HAP-1 (cell line): ENCODE measurements at regions not wholly inside any gene's neighbourhood (a gene's known extent, or its start where the extent isn't known, plus 50 kb on each side); places are given as distances from the start of the nearest gene placed in this dataset.

ENCODE experiments used
- DNase-seq, 2 experiments: peaks; one replicate each; pipeline ENCODE4 v3.0.0-alpha.2; 2016 to 2020; ENCODE audit warnings: low spot score in 2 of 2
- H3K27me3 ChIP-seq: fragments of 250-450 bp; sonication (Bioruptor Pico); 2 replicates; pipeline ENCODE4 v1.5.1; 2020; ENCODE audit warnings: low read depth, mild to moderate bottlenecking, moderate library complexity
- H3K36me3 ChIP-seq: fragments of 250-450 bp; sonication (Bioruptor Pico); replicated peaks from 2 replicates; pipeline ENCODE4 v1.5.1; 2020; ENCODE audit warnings: mild to moderate bottlenecking
- H3K4me1 ChIP-seq: fragments of 250-450 bp; sonication (Bioruptor Pico); 2 replicates; pipeline ENCODE4 v1.5.1; 2020; ENCODE audit warnings: mild to moderate bottlenecking
- H3K4me3 ChIP-seq: fragments of 250-450 bp; sonication (Bioruptor Pico); 2 replicates; pipeline ENCODE4 v1.5.1; 2020; ENCODE audit warnings: mild to moderate bottlenecking, moderate library complexity
- H3K9me3 ChIP-seq: fragments of 250-450 bp; sonication (Bioruptor Pico); 2 replicates; pipeline ENCODE4 v1.5.1; 2020; ENCODE audit warnings: mild to moderate bottlenecking, moderate library complexity
- in situ Hi-C: fragments of 300-500 bp; cut with MboI; formaldehyde crosslinking; loops from 3 replicates; pipeline ENCODE4 v1.14.3; 2020; ENCODE audit warnings: low sequenced_read_pairs, inconsistent platforms, mixed read lengths

- Histone ChIP-seq H3K4me1 (no peaks in the 10 kb centered on the region), H3K36me3 (no peaks in the 10 kb centered on the region), H3K4me3 (no peak overlapping the region), H3K9me3 (no peaks in the 10 kb centered on the region), H3K27me3 (no peaks in the 10 kb centered on the region)
- in situ Hi-C loops, result no loop called here
- no peak for DNase-seq
These were observed 802.3 kb downstream of the MAFB start for GRCh38 chr20:39886650-39887190.

GRCh38 chr20:39885975-39886649, 802.9 kb downstream of the MAFB start:
- Histone ChIP-seq H3K4me1 (no peaks in the 10 kb centered on the region), H3K36me3 (no peaks in the 10 kb centered on the region), H3K9me3 (no peaks in the 10 kb centered on the region), H3K4me3 (no peak overlapping the region), H3K27me3 (no peaks in the 10 kb centered on the region)
- peak in 1 of 2 experiments; percentile 8 for DNase-seq
- in situ Hi-C loops, result no loop called here

GRCh38 chr20:39882806-39883205, 806.2 kb downstream of the MAFB start:
- H3K4me3 ChIP-seq, result no peak overlapping the region
- no peaks in the 10 kb centered on the region for H3K36me3 ChIP-seq
- no peaks in the 10 kb centered on the region for H3K27me3 ChIP-seq
- no peaks in the 10 kb centered on the region for H3K9me3 ChIP-seq
- in situ Hi-C loops, result no loop called here
- no peaks in the 10 kb centered on the region for H3K4me1 ChIP-seq
- DNase-seq, result no peak

- no peak for DNase-seq
- Histone ChIP-seq H3K36me3 (no peaks in the 10 kb centered on the region), H3K4me3 (no peak overlapping the region), H3K4me1 (no peaks in the 10 kb centered on the region), H3K27me3 (no peaks in the 10 kb centered on the region), H3K9me3 (no peaks in the 10 kb centered on the region)
- in situ Hi-C loops, result no loop called here
These were observed 808.1 kb downstream of the MAFB start for GRCh38 chr20:39880890-39881289.

- in situ Hi-C loops, result no loop called here
- no peak for DNase-seq
- H3K4me1 ChIP-seq, result no peaks in the 10 kb centered on the region
These were observed 809.7 kb downstream of the MAFB start for GRCh38 chr20:39879296-39879695.

DNA sequence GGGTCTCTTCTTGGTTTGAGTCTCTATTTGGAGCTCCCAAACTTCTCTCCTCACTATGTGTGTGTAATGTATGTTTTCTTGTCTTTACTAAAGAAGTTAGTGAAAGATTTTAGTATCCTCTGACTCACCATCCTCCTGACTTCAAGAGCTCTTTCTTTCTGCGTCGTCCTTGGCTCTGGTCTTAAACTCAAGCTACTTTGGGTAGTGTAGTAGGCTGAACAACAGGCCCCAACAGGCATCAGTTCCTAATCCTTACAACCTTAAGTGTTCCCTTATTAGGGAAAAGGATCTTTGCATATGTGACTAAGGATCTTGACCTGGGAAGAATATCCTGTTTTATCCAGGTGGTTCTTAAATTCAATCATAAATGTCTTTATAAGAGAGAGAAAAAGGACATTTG, 810.2 kb downstream of the MAFB start:
- H3K36me3 ChIP-seq, result no peaks in the 10 kb centered on the region
- no peaks in the 10 kb centered on the region for H3K4me1 ChIP-seq
- H3K4me3 ChIP-seq, result no peak overlapping the region
- no peak for DNase-seq
- no peaks in the 10 kb centered on the region for H3K27me3 ChIP-seq
- no peaks in the 10 kb centered on the region for H3K9me3 ChIP-seq
- in situ Hi-C loops, result no loop called here

More at GRCh38 chr20:39879296-39879695, 809.7 kb downstream of the MAFB start:
- H3K9me3 ChIP-seq, result no peaks in the 10 kb centered on the region
- no peaks in the 10 kb centered on the region for H3K36me3 ChIP-seq
- no peaks in the 10 kb centered on the region for H3K27me3 ChIP-seq
- no peak overlapping the region for H3K4me3 ChIP-seq

DNA sequence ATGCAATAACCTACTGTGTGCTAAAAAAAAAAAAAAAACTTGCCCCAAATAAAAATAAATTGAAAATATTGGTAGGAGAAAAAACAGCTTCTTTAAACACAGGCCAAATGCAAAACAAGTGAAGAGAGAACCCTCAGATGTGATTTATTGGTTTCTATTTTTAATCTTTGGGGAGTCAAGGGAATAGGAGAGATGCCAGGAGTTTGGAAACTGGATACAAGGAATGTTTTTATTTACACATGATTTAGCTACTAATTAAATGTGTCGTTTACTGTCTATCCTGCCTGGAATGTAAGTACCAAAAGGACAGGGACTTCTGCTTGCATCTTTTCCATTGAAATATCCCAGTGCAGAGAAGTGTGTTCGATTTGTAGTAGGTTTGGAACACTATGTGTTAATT, 810.7 kb downstream of the MAFB start:
- in situ Hi-C loops, result no loop called here
- Histone ChIP-seq H3K9me3 (no peaks in the 10 kb centered on the region), H3K4me1 (no peaks in the 10 kb centered on the region), H3K27me3 (no peaks in the 10 kb centered on the region), H3K4me3 (no peak overlapping the region), H3K36me3 (no peaks in the 10 kb centered on the region)
- no peak for DNase-seq

GRCh38 chr20:39877788-39878187, 811.2 kb downstream of the MAFB start:
- DNase-seq, result no peak

GRCh38 chr20:39876976-39877635, 811.9 kb downstream of the MAFB start:
- in situ Hi-C loops, result no loop called here
- no peaks in the 10 kb centered on the region for H3K36me3 ChIP-seq
- DNase-seq, result no peak
- H3K4me1 ChIP-seq, result no peaks in the 10 kb centered on the region
- H3K4me3 ChIP-seq, result no peak overlapping the region
- no peaks in the 10 kb centered on the region for H3K9me3 ChIP-seq
- no peaks in the 10 kb centered on the region for H3K27me3 ChIP-seq

More at GRCh38 chr20:39877788-39878187, 811.2 kb downstream of the MAFB start:
- no peaks in the 10 kb centered on the region for H3K4me1 ChIP-seq
- H3K36me3 ChIP-seq, result no peaks in the 10 kb centered on the region
- no peaks in the 10 kb centered on the region for H3K9me3 ChIP-seq
- no peak overlapping the region for H3K4me3 ChIP-seq
- in situ Hi-C loops, result no loop called here
- H3K27me3 ChIP-seq, result no peaks in the 10 kb centered on the region

GRCh38 chr20:39875492-39876110, 813.4 kb downstream of the MAFB start:
- H3K27me3 ChIP-seq, result no peaks in the 10 kb centered on the region
- no peaks in the 10 kb centered on the region for H3K9me3 ChIP-seq
- H3K4me3 ChIP-seq, result no peak overlapping the region
- in situ Hi-C loops, result no loop called here
- H3K36me3 ChIP-seq, result no peaks in the 10 kb centered on the region
- no peak for DNase-seq
- H3K4me1 ChIP-seq, result no peaks in the 10 kb centered on the region

DNA sequence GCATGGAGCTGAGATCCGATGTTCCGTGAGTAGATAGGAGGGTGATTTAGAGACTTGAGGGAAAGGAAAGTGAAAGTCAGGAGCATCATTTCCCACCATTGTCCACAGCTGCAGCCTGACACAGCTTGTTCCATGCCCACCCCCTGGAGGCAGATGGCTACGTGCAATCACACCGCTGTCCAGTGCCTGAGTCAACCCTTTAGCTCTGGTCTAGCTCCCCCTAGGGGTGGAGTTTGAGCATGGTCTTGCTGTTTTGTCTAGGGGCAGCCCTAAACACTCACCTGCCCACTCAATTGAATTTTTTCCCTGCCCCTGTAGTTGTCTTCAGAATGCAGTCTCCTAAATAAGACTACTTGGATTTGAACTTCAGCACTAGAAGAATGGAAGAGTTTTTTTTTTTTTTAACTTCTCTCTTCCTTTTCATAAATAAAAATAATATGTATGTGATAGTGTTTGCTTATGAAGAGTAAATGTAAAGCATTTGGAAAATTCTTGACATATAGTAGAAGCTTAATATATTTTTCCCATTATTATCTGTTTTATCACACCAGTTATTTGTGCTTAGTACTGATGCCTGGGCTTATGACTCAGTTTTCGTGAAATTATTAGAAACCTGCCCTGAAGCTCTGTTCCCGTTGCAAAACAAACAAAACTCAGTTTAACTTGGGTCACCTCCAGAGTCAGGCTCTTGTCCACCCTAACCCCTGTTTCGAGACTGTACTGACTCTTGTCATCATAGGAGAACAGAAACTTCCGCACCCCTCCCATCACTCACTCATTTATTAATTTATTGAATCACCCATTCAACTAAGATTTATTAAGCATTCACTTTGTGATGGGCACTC, 814.8 kb downstream of the MAFB start:
- in situ Hi-C loops, result no loop called here
- Histone ChIP-seq H3K4me1 (no peaks in the 10 kb centered on the region), H3K4me3 (no peak overlapping the region), H3K9me3 (no peaks in the 10 kb centered on the region), H3K27me3 (no peaks in the 10 kb centered on the region), H3K36me3 (no peaks in the 10 kb centered on the region)
- DNase-seq, result peak in 1 of 2 experiments; percentile 54

DNA sequence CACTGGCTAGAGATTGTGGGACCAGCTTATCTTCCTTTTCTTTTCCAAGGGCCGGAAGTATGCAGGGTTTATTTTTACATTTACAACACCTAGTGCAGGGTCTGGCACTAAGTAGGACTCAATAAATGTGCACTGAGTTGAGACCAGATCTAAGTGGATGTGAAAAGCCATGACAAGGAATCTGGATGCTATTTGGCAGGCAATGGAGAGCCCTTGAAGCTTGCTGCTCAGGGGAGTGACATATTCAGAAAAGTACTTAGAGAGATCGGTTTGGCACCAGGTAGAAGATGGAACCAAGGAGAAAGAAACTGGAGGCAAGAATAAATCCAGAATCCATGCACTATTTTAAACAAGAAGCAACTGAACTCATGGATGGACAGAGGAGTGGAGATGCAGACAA, 815.8 kb downstream of the MAFB start:
- H3K9me3 ChIP-seq, result no peaks in the 10 kb centered on the region
- no peaks in the 10 kb centered on the region for H3K27me3 ChIP-seq
- no peak for DNase-seq
- in situ Hi-C loops, result no loop called here
- no peak overlapping the region for H3K4me3 ChIP-seq
- H3K36me3 ChIP-seq, result no peaks in the 10 kb centered on the region
- no peaks in the 10 kb centered on the region for H3K4me1 ChIP-seq

- no peak overlapping the region for H3K4me3 ChIP-seq
- H3K4me1 ChIP-seq, result no peaks in the 10 kb centered on the region
- H3K36me3 ChIP-seq, result no peaks in the 10 kb centered on the region
- in situ Hi-C loops, result no loop called here
- DNase-seq, result no peak
- H3K9me3 ChIP-seq, result no peaks in the 10 kb centered on the region
- H3K27me3 ChIP-seq, result no peaks in the 10 kb centered on the region
These were observed 818.0 kb downstream of the MAFB start for GRCh38 chr20:39871013-39871412.
